VCaP (cell line): ENCODE measurements at regions not wholly inside any gene's neighbourhood (a gene's known extent, or its start where the extent isn't known, plus 50 kb on each side); places are given as distances from the start of the nearest gene placed in this dataset.
A peak's percentile ranks its signal among the peaks of the same experiment; 100 is the strongest.

Source experiments
- H3K27ac ChIP-seq: fragments of 450-650 bp; 2 replicates; pipeline ENCODE4 v1.5.1; 2017
- TF ChIP-seq, protein P1 (sequence below): fragments of 450-650 bp; conservative IDR thresholded peaks from 2 replicates; pipeline ENCODE4 v1.5.1; 2017; ENCODE audit warnings: mild to moderate bottlenecking, moderate library complexity

- TF ChIP-seq, protein P1, sequence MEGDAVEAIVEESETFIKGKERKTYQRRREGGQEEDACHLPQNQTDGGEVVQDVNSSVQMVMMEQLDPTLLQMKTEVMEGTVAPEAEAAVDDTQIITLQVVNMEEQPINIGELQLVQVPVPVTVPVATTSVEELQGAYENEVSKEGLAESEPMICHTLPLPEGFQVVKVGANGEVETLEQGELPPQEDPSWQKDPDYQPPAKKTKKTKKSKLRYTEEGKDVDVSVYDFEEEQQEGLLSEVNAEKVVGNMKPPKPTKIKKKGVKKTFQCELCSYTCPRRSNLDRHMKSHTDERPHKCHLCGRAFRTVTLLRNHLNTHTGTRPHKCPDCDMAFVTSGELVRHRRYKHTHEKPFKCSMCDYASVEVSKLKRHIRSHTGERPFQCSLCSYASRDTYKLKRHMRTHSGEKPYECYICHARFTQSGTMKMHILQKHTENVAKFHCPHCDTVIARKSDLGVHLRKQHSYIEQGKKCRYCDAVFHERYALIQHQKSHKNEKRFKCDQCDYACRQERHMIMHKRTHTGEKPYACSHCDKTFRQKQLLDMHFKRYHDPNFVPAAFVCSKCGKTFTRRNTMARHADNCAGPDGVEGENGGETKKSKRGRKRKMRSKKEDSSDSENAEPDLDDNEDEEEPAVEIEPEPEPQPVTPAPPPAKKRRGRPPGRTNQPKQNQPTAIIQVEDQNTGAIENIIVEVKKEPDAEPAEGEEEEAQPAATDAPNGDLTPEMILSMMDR = no peak
- no peak overlapping the region for H3K27ac ChIP-seq
Observed at GRCh38 chr17:13925579-13925978, 143.7 kb upstream of the COX10 start.

- TF ChIP-seq, protein P1 = no peak
- H3K27ac ChIP-seq = no peak overlapping the region
Observed at GRCh38 chr17:13931111-13931526, 138.2 kb upstream of the COX10 start.

- peak overlapping the region; percentile 36; the same call in 1 of the 2 replicates for H3K27ac ChIP-seq
- TF ChIP-seq, protein P1 = no peak
Observed at GRCh38 chr17:13931800-13932460, 137.4 kb upstream of the COX10 start.

- TF ChIP-seq, protein P1 = no peak
- no peak overlapping the region for H3K27ac ChIP-seq
Observed at GRCh38 chr17:13933441-13934276, 135.6 kb upstream of the COX10 start.

DNA sequence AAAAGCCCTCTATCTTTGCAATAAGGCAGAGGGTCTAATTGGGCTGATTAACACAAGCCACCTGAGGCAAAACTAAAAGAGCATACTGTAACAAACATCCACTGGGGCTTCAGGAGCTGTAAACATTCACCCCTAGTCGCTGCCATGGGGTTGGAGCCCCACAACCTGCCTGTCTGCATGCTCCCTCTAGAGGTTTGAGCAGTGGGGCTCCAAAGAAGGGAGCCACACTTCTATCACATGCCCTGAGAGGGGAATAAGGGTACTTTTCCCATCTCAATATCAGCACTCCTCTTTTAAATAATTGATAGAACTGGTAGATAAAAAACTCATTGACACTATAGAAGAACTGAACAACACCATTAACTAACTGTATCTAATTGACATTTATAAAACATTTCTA lies 130.1 kb upstream of the COX10 start:
- H3K27ac ChIP-seq = no peak overlapping the region
- TF ChIP-seq, protein P1 = no peak

DNA sequence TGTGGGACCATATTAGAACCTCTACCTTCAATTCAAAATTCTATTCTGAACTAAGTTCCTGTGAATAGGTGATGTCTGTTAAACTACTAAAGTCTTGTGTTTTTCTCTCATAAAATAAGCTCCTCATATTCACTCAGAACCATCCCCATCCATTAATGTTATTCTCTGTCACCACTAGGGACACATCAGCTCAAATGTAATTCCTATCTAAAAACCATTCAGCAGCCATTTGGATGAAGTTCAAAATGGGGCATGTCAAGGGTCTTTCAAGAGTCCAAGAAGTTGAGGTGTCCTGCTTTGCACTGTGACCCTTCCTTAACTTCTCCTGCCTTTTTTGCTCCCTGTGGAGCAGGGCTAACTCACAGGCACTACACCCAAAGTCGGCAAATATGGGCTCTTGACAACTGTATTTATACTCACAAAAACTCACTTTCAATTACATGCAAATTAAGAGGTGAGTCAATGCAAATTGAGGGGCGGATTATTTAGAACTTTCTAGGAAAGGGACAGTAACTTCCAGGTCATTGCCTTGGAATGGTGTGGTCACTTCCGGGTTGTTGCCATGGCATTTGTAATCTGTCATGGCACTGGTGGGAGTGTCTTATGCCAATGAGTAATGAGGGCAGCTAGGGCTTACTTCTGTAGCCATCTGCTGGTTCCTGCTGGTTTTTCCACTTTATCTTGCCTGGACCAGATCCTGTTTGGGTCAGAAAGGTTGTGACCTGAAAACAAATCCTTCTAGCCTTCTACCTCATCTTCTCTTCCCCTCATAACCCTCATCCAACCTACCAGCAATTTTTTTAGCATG lies 128.2 kb upstream of the COX10 start:
- H3K27ac ChIP-seq = no peak overlapping the region
- TF ChIP-seq, protein P1 = 0 out of 2 replicates have a peak, but pooled peaks have one; percentile 10

DNA sequence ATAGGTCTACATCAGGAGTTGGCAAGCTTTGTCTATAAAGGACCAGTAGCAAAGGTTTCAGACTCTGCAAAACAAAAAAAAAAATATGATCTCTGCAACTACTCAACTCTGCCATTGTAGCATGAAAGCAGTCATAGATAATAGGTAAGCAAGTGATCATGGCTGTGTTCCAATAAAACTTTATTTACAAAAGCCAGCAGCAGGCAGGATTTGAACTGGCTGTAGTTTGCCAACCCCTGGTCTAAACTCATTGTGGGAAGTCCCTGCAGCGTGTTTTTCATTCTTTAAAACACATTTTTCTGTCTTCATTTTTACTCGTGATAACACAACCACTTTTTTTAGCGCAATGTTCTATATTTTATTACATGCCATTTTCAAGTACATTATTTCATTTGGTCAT lies 127.5 kb upstream of the COX10 start:
- TF ChIP-seq, protein P1 = no peak
- no peak overlapping the region for H3K27ac ChIP-seq
